HUDEP-2 (cell line): ENCODE measurements at regions not wholly inside any gene's neighbourhood (a gene's known extent, or its start where the extent isn't known, plus 50 kb on each side); places are given as distances from the start of the nearest gene placed in this dataset.

Experiments used
- DNase-seq, 76 experiments: peaks; one replicate each; lab custom pipeline; 2025; ENCODE audit not compliant: unreplicated experiment in 76 of 76; lab: John Stamatoyannopoulos, UW

DNA sequence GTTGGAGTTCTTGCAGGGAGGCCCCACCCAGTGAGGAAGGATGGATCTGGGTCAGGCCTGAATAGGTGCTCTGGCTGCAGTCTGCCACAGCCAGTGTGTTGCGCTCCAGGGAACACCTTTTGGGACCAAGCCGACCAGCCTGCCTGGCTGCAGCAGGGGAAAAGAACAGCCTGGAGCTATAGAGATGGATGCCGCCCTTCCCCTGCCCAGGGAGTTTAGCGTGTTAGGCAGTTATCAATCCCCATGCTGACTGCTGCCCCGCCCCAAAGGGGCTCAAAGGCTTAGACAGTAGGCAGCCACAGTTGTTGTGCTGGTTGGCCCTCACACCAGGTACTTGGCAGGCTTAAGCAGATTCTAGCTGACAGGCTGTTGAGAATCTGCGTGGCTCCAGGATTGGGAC, 153.4 kb upstream of the ADAMTS19 start:
- no peak for DNase-seq

- DNase-seq, result no peak
Measured at GRCh38 chr5:129322968-129323367, 137.1 kb upstream of the ADAMTS19 start.

DNA sequence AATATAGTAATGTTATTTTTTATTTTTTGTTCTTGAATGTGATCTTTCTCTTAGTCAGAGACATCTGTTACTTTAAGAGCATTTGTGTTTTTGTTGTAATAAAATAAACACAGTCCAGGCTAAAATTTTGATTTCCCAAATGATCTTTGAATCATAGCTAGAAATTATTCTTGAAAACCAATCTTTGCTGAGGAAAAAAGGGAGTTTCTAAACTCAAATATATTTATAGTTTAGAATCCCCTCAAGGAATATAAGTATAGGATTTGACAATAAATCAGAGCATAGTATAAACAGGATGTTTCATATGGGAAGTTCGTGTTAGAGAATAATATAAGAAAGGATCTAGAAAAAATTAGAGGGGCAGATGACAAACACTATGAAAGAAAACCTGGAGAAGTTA, 118.8 kb upstream of the ADAMTS19 start:
- no peak for DNase-seq

- no peak for DNase-seq
Measured at GRCh38 chr5:129342796-129343195, 117.3 kb upstream of the ADAMTS19 start.

GRCh38 chr5:129345213-129345924, 114.7 kb upstream of the ADAMTS19 start:
- no peak for DNase-seq

DNA sequence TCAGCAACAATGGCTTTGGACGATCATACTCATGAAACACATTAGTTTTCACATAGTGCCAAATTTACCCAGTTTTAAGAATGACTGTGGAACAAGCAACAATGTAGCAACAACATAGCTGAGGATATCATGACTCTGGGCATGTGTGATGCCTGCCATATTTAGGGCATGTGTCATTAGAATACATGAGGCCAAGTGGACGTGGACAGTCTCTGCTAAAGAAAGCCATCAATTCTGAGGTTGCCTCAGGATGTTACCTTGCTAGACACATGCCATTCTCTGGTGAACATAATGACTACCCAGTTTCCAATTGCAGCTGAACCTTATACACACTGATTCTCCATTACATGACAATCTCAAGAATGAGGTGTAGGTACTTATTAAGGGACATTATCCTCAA, 103.3 kb upstream of the ADAMTS19 start:
- DNase-seq, result no peak

DNA sequence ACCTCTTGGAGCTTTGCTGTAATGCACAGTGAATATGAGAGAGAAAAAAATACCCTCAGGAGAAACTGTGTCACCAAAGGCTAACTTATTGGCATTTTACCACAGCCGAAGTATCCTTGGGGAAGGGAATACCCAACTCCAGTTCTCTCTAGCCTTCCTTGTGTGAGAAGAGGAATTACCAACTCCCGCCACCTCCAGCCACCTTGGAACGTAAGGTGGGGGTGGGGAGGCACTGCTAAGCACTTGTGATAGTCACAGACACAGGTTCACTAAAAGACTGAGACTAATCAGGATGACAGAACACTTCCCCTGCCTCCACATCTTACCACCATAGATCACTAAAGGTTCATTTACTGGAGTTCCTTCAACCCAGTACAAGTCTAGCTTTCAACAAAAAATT, 102.0 kb upstream of the ADAMTS19 start:
- DNase-seq, result no peak

DNA sequence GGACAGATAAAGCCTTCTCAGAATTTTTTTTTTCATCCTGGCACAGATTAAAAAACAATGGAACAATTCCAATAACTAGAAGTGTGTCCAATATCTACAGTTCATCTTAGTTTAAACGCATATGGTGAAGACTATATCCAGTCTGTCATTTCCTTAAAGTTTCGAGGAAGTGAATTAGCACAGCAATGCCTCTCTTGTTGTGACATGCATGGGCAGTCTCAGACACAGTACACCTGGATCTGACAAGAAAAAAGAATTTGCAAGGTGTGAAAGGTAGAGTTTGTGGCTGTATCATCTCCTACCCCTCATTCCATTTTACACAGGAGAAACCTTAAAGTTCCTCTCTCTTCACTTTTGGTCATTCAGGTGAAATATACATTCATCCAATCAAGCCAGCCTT, 100.6 kb upstream of the ADAMTS19 start:
- no peak for DNase-seq

GRCh38 chr5:129361441-129362025, 98.6 kb upstream of the ADAMTS19 start:
- DNase-seq, result peak in 1 of 76 experiments; percentile 11

DNA sequence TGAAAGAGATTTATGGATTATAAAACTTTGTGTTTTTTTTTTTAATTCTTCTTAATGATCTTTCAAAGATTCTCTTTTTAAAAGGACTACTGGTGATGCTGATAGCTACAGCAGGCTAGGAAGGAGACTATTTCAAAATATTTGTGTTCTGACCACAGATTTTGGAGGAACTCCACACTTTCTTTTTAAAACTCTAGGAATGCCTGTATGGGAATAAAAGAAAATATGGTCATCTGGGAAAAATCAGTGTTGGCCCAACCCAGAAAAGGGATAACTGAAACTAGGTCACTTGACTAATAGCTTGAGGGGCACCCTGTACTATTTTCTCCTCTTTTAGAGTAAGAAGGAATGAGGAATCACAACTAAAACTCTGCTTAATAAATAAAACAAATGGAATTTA, 97.6 kb upstream of the ADAMTS19 start:
- DNase-seq, result no peak

GRCh38 chr5:129363991-129364390, 96.1 kb upstream of the ADAMTS19 start:
- no peak for DNase-seq

- no peak for DNase-seq
Measured at GRCh38 chr5:129367883-129368282, 92.2 kb upstream of the ADAMTS19 start.

DNA sequence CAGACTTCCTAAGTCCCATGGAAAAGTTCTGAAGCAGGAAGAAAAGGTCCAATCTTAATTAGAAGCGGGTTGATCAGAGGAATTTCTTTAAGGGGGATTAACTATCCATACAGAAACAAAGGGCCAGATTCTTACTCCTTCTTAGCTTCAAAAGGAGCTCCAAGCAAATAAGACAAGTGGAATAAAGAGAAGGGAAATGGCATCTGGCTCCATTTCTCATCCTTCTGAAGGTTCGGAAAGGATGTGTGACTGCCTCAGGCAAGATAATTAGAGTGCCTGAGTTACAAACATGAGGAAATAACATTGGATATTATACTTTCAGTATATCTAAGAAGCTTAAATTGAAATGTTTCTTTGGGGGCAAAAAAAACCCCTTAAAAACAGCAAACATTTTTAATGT, 88.1 kb upstream of the ADAMTS19 start:
- no peak for DNase-seq

DNA sequence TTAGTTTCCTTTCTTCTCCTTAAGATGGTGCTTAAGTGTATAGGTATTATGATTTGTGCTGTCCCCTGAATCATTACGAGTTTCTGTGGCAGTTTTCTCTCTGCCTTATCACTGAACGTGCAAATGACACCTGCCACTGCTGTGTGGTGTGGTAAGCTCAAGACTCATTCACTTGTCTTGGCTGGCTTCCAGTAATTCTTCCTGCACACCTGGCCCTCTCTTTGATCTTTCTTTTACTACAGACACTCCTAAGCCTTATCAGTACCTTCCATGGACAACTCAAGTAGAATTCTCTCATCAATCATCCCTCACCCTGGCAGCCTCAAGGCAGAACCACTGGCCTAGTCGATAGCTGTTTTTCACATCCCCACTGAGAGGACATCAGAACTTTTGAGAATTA, 82.6 kb upstream of the ADAMTS19 start:
- DNase-seq, result peak in 7 of 76 experiments; percentile 12 to 86 (median 52)

- no peak for DNase-seq
Measured at GRCh38 chr5:129378961-129379360, 81.1 kb upstream of the ADAMTS19 start.

DNA sequence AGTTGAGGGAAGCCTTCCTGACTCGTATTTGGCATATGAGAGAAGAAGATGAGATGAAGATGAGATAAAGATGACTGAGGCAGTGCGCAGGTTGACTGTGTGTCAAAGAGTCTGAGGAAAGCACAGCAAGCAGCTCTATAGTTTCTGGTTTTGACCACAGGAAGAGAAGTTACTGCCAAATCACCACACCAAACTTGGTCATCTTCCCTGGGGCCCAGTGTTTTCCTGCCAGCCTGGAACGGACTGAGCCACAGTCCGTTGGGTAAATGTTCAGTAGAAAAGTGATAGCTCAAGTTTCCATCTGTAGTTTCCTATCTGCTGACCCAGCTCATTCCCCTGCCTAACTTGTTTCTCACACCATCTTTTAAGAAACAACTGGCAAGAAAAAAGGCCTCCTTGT, 80.7 kb upstream of the ADAMTS19 start:
- peak in 3 of 76 experiments; percentile 9 to 40 (median 21) for DNase-seq

DNA sequence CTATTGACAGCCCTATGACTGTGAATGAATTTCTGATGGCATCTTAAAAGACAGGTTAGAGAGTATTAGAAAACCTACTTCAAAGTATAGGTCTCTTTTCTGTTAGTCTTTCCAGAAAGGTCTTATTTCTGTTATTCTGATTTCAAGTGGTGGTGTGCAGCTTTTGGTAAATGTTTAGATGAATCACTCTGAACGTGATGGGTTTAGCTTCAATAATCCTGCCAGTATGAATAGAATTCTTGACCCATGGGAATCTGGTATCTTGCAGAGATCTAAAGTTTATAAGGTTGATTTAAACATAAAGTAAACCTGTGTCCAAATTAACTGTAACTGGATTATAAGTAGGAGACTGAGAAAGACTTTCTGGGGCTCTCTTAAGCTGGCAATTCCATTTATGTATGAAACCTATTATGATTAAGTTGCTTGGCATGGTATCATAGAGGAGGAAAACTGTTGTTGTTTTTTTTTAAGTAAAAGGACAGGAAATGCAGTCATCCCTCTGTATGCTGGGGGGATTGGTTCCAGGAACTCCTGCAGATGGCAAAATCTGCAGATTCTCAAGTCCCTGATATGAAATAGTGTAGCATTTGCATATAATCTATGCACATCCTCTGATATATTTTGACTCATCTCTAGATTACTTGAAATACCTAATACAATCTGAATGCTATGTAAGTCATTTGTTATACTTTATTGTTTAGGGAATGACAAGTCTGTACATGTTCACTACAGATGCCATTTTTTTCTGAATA, 77.0 kb upstream of the ADAMTS19 start:
- DNase-seq, result no peak

DNA sequence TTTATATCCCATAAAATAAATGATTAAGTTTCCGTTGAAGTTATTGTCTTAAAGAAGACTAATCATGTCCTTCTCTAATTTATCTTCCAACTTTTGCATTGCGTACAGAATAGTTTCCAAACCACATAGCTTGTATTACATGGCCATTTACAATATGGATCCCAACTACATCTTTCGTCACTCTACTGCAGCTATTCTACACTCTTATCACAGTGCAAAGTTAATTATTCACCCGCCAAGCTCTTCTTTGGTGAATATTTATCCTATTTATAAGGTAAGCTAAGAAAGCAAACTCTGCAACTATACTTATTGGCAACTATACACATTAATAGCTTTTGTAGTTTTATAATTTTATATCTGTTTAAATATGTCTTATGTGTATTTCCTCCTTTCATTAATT, 75.9 kb upstream of the ADAMTS19 start:
- no peak for DNase-seq

DNA sequence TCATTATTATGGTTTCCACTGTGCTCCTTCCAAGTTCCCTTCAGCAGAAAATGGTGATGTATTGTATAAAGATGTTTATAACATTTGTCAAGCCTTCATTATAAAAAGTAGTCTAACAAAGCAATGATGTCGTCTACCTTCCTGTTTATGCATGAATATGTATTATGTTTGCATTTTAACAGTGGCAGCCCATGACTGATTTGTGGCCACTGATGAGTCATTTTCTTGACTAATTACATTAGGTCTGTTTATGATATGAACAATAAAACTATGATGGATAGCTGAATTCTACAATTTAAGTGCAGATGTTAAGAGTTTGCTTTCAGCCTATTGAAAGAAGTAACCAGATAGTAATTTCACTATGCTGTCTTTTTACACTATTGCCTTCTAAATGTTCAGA, 75.4 kb upstream of the ADAMTS19 start:
- no peak for DNase-seq

GRCh38 chr5:129387944-129388343, 72.2 kb upstream of the ADAMTS19 start:
- DNase-seq, result no peak

DNA sequence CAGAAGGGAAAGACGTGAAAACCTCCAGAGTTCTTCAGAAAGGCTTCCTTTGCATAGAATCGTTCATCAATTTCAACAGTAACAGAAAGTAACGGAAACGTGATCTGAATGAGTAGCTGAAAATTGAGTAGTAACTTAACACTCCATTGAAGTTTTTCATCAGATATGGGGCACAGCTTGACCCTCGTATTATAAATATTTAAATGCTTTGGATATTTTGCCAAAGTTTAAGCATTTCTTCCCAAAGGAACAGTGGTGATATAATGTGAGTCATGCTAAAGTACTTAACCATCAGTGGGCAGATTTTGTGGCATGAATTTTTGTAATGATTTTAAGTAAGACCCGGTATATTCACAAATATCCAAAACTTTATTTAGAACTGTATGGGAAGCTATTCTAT, 67.4 kb upstream of the ADAMTS19 start:
- DNase-seq, result no peak

DNA sequence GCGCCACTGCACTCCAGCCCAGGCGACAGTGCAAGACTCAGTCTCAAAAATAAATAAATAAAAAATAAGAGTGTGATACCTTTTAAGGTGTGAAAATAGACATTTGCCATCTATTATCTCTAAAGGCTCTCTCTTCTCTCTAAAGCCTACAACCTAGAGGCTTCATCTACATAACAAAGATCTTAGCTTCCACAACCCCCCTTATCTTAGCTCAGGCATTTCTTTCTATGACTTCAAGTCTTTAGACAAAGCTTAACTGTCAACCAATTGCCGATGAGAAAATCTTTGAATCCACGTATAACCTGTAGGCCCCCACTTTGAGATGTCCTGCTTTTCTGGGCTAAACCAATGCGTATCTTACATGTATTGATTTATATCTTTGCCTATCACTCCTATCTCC, 64.9 kb upstream of the ADAMTS19 start:
- no peak for DNase-seq
